IPS-15b (cell line): ENCODE measurements at regions not wholly inside any gene's neighbourhood (a gene's known extent, or its start where the extent isn't known, plus 50 kb on each side); places are given as distances from the start of the nearest gene placed in this dataset.

Experiments
- H3K27me3 ChIP-seq: one replicate; pipeline ENCODE4 v1.6.1; 2013; ENCODE audit warnings: low read length; ENCODE audit not compliant: control insufficient read depth, insufficient read depth
- H3K36me3 ChIP-seq: one replicate; pipeline ENCODE4 v1.6.1; 2013; ENCODE audit warnings: low read length; ENCODE audit not compliant: control insufficient read depth, insufficient read depth
- H3K4me1 ChIP-seq: one replicate; pipeline ENCODE4 v1.6.1; 2013; ENCODE audit warnings: mild to moderate bottlenecking, low read length; ENCODE audit not compliant: control insufficient read depth, insufficient read depth
- H3K4me3 ChIP-seq: one replicate; pipeline ENCODE4 v1.5.1; 2013; ENCODE audit warnings: low read depth, low read length
- H3K9ac ChIP-seq: one replicate; pipeline ENCODE4 v1.6.1; 2013; ENCODE audit warnings: low read depth, mild to moderate bottlenecking, low read length
- H3K9me3 ChIP-seq: one replicate; pipeline ENCODE4 v1.6.1; 2013; ENCODE audit warnings: mild to moderate bottlenecking, low read length; ENCODE audit not compliant: control insufficient read depth, insufficient read depth

DNA sequence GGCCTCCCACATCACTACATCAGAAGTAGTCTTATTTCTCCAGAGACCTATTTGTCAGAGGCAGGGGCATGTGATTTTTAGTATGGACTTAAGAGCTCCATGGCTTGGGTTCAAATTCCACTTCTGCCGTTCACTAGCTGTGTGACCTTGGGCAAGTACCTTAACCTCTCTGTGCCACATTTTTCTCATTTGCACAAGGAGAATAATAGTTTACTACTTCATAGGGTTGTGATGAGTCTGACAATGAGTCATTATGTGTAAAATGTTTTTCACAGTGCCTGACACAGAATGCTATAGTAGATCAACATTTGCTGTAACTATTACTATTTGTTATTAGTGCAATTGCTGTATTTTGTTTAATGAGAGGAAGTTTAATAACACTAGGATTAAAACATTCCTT, 200.6 kb downstream of the PRDM2 start:
- Histone ChIP-seq H3K9ac (no peak overlapping the region), H3K9me3 (no peaks in the 10 kb centered on the region), H3K4me1 (no peaks in the 10 kb centered on the region), H3K4me3 (no peak overlapping the region), H3K36me3 (no peaks in the 10 kb centered on the region), H3K27me3 (peaks cover 8% of the 10 kb centered on the region)

GRCh38 chr1:13901039-13901438, 201.1 kb downstream of the PRDM2 start:
- Histone ChIP-seq H3K9me3 (no peaks in the 10 kb centered on the region), H3K4me3 (no peak overlapping the region), H3K4me1 (no peaks in the 10 kb centered on the region), H3K36me3 (no peaks in the 10 kb centered on the region), H3K9ac (no peak overlapping the region), H3K27me3 (peaks cover 5% of the 10 kb centered on the region)

GRCh38 chr1:13901597-13901996, 201.6 kb downstream of the PRDM2 start:
- Histone ChIP-seq H3K36me3 (no peaks in the 10 kb centered on the region), H3K4me1 (no peaks in the 10 kb centered on the region), H3K9me3 (no peaks in the 10 kb centered on the region), H3K4me3 (no peak overlapping the region), H3K27me3 (peaks cover 4% of the 10 kb centered on the region), H3K9ac (no peak overlapping the region)

DNA sequence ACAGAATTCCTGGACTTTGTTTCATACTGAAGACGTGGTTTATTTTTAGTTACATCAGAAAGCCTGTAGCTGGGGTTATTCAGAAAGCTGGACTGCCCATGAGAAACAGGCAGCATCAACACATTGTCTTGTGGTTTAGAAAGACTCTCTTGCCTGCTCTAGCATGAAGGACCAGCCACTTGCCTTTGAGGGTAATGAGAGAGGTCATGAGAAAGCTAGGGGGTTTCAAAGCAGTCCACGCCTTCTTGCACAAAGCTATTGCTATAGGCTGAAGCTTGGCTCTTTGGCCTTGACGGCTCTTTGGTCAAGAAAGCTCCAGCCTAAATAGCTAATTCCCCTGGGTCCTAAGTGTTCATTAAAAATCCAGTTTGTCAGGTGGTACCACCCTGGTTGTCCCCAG, 208.1 kb downstream of the PRDM2 start:
- Histone ChIP-seq H3K27me3 (no peaks in the 10 kb centered on the region), H3K4me3 (no peak overlapping the region), H3K9me3 (no peaks in the 10 kb centered on the region), H3K9ac (no peak overlapping the region), H3K36me3 (no peaks in the 10 kb centered on the region), H3K4me1 (no peaks in the 10 kb centered on the region)

DNA sequence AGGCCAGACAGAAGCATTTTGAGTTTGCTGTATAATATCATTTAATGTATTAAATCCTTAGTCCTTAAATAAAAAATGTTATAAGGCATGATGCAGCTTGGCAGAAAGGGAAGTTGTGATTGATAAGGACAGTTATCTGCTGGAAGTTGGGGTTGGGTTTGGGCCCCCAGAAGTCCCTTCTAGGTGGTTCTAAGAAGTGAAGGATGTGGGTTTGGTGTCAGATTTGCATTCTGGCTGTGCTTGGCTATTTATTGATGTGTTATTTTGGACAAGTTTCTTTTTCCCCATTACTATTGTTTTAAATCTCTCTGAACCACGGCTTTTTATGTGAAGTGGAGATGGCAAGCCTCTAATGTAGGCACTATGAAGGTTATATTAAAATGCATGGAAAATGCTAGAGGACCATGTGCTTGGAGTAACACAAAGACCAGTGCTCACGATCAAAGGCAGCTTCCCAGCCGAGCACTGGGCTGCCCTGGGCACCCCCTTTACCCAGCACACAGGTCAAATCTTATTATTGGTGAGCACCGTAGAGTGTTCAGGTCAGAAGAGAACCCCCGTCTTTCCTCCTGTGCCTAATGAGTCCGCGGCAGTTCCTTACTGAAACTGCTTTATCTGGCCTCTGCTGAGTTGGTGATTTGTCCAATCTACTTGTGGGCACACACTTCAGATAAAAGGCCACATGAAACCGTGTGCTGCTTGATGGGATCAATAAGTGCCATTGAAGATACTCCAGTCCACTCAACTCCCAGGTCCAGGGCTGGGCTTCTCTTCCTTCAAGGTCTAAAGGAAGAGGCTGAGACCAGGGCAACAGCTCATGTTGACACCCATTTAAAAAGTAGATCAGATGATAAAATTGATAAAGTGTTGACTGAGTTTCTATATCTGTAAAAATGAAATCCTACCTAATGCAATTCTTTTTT, 212.0 kb downstream of the PRDM2 start:
- no peaks in the 10 kb centered on the region for H3K4me1 ChIP-seq
- no peaks in the 10 kb centered on the region for H3K9me3 ChIP-seq
- no peak overlapping the region for H3K9ac ChIP-seq
- no peaks in the 10 kb centered on the region for H3K36me3 ChIP-seq
- H3K4me3 ChIP-seq: no peak overlapping the region
- H3K27me3 ChIP-seq: no peaks in the 10 kb centered on the region

DNA sequence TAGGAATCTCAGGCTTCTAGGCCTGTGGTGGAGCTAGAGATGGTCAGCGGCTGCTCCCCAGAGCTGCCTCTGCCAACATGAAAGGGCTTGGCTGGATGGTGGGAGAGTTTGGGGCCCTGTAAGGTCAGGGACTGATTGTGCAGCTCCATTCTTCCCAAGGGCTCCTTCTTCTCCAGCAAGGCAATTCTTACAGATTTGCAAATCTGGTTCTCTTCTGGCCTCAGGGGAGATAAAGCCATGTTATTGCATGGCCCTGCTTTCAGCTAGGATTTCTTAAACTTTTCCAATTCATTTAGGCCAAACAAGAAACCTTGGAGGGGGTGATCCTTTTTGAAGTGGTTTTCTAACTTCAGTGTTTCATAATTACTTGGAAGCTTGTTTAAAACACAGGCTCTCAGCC, 213.4 kb downstream of the PRDM2 start:
- H3K9me3 ChIP-seq: no peaks in the 10 kb centered on the region
- no peaks in the 10 kb centered on the region for H3K4me1 ChIP-seq
- no peaks in the 10 kb centered on the region for H3K27me3 ChIP-seq
- H3K9ac ChIP-seq: no peak overlapping the region
- H3K36me3 ChIP-seq: no peaks in the 10 kb centered on the region
- H3K4me3 ChIP-seq: no peak overlapping the region

DNA sequence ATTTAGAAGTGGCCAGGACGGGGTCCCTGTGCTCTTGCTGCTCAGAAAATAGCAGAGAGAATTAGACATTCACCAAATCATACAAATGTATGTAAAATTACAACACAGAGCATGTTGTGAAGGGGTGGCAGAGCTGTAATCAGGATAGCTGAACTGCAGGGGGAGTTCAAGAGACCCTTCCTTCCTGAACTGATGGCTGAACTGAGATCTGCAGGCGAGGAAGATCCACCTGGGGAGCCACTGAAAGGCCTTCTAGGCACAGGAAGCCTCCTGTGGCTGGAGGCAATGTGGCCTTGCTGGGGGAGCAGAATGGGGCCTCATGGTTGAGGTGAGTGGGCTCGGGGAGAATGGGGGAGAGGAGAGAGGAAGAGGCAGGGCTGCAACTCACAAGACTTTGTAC, 216.5 kb downstream of the PRDM2 start:
- no peaks in the 10 kb centered on the region for H3K9me3 ChIP-seq
- no peaks in the 10 kb centered on the region for H3K27me3 ChIP-seq
- no peaks in the 10 kb centered on the region for H3K36me3 ChIP-seq
- no peak overlapping the region for H3K4me3 ChIP-seq
- no peaks in the 10 kb centered on the region for H3K4me1 ChIP-seq
- no peak overlapping the region for H3K9ac ChIP-seq

GRCh38 chr1:13917607-13918006, 217.6 kb downstream of the PRDM2 start:
- H3K27me3 ChIP-seq: no peaks in the 10 kb centered on the region
- H3K9me3 ChIP-seq: no peaks in the 10 kb centered on the region
- H3K9ac ChIP-seq: no peak overlapping the region
- no peak overlapping the region for H3K4me3 ChIP-seq
- no peaks in the 10 kb centered on the region for H3K4me1 ChIP-seq
- no peaks in the 10 kb centered on the region for H3K36me3 ChIP-seq

DNA sequence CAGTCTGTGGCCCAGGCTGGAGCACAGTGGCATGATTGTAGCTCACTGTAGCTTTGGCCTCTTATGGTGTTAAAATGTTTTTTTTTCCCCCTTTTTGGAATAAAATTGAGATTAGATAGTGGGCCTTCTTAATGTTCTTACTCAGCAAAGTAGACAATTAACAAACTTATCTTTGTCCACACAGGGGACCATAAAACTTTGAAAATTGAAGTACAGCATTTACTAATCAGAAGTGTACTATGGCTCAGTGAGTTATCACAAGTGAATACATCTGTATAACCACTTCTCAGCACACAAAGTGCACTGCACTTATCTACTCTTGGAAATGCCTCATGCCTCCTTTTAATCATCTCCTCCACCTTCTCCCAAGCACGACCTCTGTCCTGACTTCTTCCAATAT, 218.9 kb downstream of the PRDM2 start:
- no peak overlapping the region for H3K9ac ChIP-seq
- H3K9me3 ChIP-seq: no peaks in the 10 kb centered on the region
- H3K27me3 ChIP-seq: no peaks in the 10 kb centered on the region
- no peak overlapping the region for H3K4me3 ChIP-seq
- no peaks in the 10 kb centered on the region for H3K4me1 ChIP-seq
- H3K36me3 ChIP-seq: no peaks in the 10 kb centered on the region

GRCh38 chr1:13921190-13921589, 221.2 kb downstream of the PRDM2 start:
- Histone ChIP-seq H3K27me3 (no peaks in the 10 kb centered on the region), H3K4me3 (no peak overlapping the region), H3K9me3 (no peaks in the 10 kb centered on the region), H3K9ac (no peak overlapping the region), H3K36me3 (no peaks in the 10 kb centered on the region), H3K4me1 (no peaks in the 10 kb centered on the region)

DNA sequence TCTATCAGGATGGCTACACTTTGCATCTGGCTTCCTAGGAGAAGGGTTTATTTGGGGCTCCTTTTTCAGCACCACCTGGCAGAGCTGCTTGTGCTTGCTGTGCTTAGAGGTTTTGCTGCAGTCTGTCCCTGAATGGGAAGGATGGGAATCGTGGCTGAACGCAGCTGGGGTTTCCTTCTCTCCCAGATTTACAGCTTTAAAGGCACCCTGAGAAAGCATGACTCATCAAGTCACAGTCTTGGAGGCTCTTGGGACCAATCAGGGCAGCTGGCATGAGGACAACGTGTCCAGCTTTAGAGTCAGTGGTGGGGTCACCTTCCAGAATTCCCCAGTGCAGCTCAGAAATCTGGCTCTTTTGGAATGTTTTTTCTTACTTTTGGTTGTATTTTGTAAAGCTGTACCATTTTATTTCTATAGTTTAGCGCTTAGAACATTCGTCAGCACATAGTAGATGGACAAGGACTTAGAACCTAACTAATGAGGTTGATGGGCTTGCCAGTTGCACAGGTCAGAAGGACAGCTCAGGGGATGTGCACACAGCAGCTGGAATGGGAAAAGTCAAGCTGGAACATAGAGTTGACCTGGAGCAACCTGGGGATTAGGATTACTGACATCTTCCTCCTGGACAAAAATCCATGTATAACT, 222.6 kb downstream of the PRDM2 start:
- H3K4me1 ChIP-seq: no peaks in the 10 kb centered on the region
- no peak overlapping the region for H3K9ac ChIP-seq
- H3K4me3 ChIP-seq: no peak overlapping the region
- H3K27me3 ChIP-seq: no peaks in the 10 kb centered on the region
- no peaks in the 10 kb centered on the region for H3K36me3 ChIP-seq
- no peaks in the 10 kb centered on the region for H3K9me3 ChIP-seq

- H3K9ac ChIP-seq: no peak overlapping the region
Measured at GRCh38 chr1:13926556-13926955, 226.6 kb downstream of the PRDM2 start.

More at GRCh38 chr1:13926556-13926955, 226.6 kb downstream of the PRDM2 start:
- Histone ChIP-seq H3K27me3 (no peaks in the 10 kb centered on the region), H3K36me3 (no peaks in the 10 kb centered on the region), H3K4me3 (no peak overlapping the region), H3K4me1 (no peaks in the 10 kb centered on the region), H3K9me3 (no peaks in the 10 kb centered on the region)
